ENCODE measurements at regions not wholly inside any gene's neighbourhood (a gene's known extent, or its start where the extent isn't known, plus 50 kb on each side); places are given as distances from the start of the nearest gene placed in this dataset.

- no peaks in the 10 kb centered on the region for H3K79me2 ChIP-seq
- no peak overlapping the region for H3K4me3 ChIP-seq (ENCODE audit: low read depth, low read length)
- H3K27me3 ChIP-seq (ENCODE audit: control insufficient read depth, insufficient read depth, low read length): no peaks in the 10 kb centered on the region
- no peak overlapping the region for H2AFZ ChIP-seq
- no peak overlapping the region for H3K9ac ChIP-seq
- H3K9me3 ChIP-seq (ENCODE audit: control insufficient read depth, low read length): no peaks in the 10 kb centered on the region
- no peaks in the 10 kb centered on the region for H3K36me3 ChIP-seq (ENCODE audit: control insufficient read depth, insufficient read depth, low read length)
- no peak overlapping the region for H3K4me2 ChIP-seq (ENCODE audit: low read length)
- no peaks in the 10 kb centered on the region for H3K4me1 ChIP-seq
- H3K27ac ChIP-seq: no peak overlapping the region
- no peak for TF ChIP-seq CTCF (IDR thresholded peaks at IDR 0.05)
Measured at GRCh38 chr3:64301476-64301875, 76.2 kb upstream of the PRICKLE2 start.

- no peak overlapping the region for H3K4me2 ChIP-seq (ENCODE audit: low read length)
- H3K9me3 ChIP-seq (ENCODE audit: control insufficient read depth, low read length): no peaks in the 10 kb centered on the region
- no peak overlapping the region for H3K27ac ChIP-seq
- H3K4me1 ChIP-seq: no peaks in the 10 kb centered on the region
- H3K79me2 ChIP-seq: no peaks in the 10 kb centered on the region
- H3K9ac ChIP-seq: no peak overlapping the region
- H3K27me3 ChIP-seq (ENCODE audit: control insufficient read depth, insufficient read depth, low read length): no peaks in the 10 kb centered on the region
- H2AFZ ChIP-seq: no peak overlapping the region
- H3K36me3 ChIP-seq (ENCODE audit: control insufficient read depth, insufficient read depth, low read length): no peaks in the 10 kb centered on the region
- TF ChIP-seq CTCF (IDR thresholded peaks at IDR 0.05): no peak
- no peak overlapping the region for H3K4me3 ChIP-seq (ENCODE audit: low read depth, low read length)
Measured at GRCh38 chr3:64300790-64301423, 75.6 kb upstream of the PRICKLE2 start.

- H3K36me3 ChIP-seq (ENCODE audit: control insufficient read depth, insufficient read depth, low read length): no peaks in the 10 kb centered on the region
- no peak overlapping the region for H3K4me2 ChIP-seq (ENCODE audit: low read length)
- no peak for TF ChIP-seq CTCF (IDR thresholded peaks at IDR 0.05)
- H2AFZ ChIP-seq: no peak overlapping the region
- H3K4me3 ChIP-seq (ENCODE audit: low read depth, low read length): no peak overlapping the region
- no peak overlapping the region for H3K27ac ChIP-seq
- H3K4me1 ChIP-seq: no peaks in the 10 kb centered on the region
- H3K9me3 ChIP-seq (ENCODE audit: control insufficient read depth, low read length): no peaks in the 10 kb centered on the region
- no peak overlapping the region for H3K9ac ChIP-seq
- no peaks in the 10 kb centered on the region for H3K27me3 ChIP-seq (ENCODE audit: control insufficient read depth, insufficient read depth, low read length)
- no peaks in the 10 kb centered on the region for H3K79me2 ChIP-seq
Measured at GRCh38 chr3:64299206-64299605, 73.9 kb upstream of the PRICKLE2 start.

GRCh38 chr3:64297563-64297962 is 72.3 kb upstream of the PRICKLE2 start:
- Histone ChIP-seq H3K9me3 (ENCODE audit: control insufficient read depth, low read length) (no peaks in the 10 kb centered on the region), H3K27ac (no peak overlapping the region), H3K4me3 (ENCODE audit: low read depth, low read length) (no peak overlapping the region), H3K36me3 (ENCODE audit: control insufficient read depth, insufficient read depth, low read length) (no peaks in the 10 kb centered on the region), H3K4me1 (no peaks in the 10 kb centered on the region), H3K4me2 (ENCODE audit: low read length) (no peak overlapping the region), H2AFZ (no peak overlapping the region), H3K79me2 (no peaks in the 10 kb centered on the region), H3K9ac (no peak overlapping the region), H3K27me3 (ENCODE audit: control insufficient read depth, insufficient read depth, low read length) (no peaks in the 10 kb centered on the region)
- TF ChIP-seq CTCF (IDR thresholded peaks at IDR 0.05): no peak

GRCh38 chr3:64295594-64295993 is 70.3 kb upstream of the PRICKLE2 start:
- Histone ChIP-seq H3K4me1 (no peaks in the 10 kb centered on the region), H3K4me2 (ENCODE audit: low read length) (no peak overlapping the region), H3K79me2 (no peaks in the 10 kb centered on the region), H3K27me3 (ENCODE audit: control insufficient read depth, insufficient read depth, low read length) (no peaks in the 10 kb centered on the region), H3K36me3 (ENCODE audit: control insufficient read depth, insufficient read depth, low read length) (no peaks in the 10 kb centered on the region), H3K9ac (no peak overlapping the region), H3K27ac (no peak overlapping the region), H3K4me3 (ENCODE audit: low read depth, low read length) (no peak overlapping the region), H2AFZ (no peak overlapping the region), H3K9me3 (ENCODE audit: control insufficient read depth, low read length) (no peaks in the 10 kb centered on the region)
- no peak for TF ChIP-seq CTCF (IDR thresholded peaks at IDR 0.05)
